Chondrocyte (in vitro differentiated cells): ENCODE measurements at regions not wholly inside any gene's neighbourhood (a gene's known extent, or its start where the extent isn't known, plus 50 kb on each side); places are given as distances from the start of the nearest gene placed in this dataset.

Source experiments
- DNase-seq: peaks from one replicate; pipeline ENCODE4 v3.0.0; 2021; ENCODE audit warnings: mixed read lengths, low spot score
- H3K27ac Mint-ChIP-seq: one replicate; pipeline ENCODE4 v1.8.0; 2021; ENCODE audit warnings: mild to moderate bottlenecking, moderate library complexity, mixed read lengths; ENCODE audit not compliant: unreplicated experiment
- H3K27me3 Mint-ChIP-seq: 2 replicates; pipeline ENCODE4 v1.8.0; 2021; ENCODE audit warnings: low read depth, mixed read lengths
- H3K36me3 Mint-ChIP-seq: 2 replicates; pipeline ENCODE4 v1.8.0; 2021; ENCODE audit warnings: low read depth, mixed read lengths
- H3K4me1 Mint-ChIP-seq: 2 replicates; pipeline ENCODE4 v1.8.0; 2021; ENCODE audit warnings: low read depth, mild to moderate bottlenecking, mixed read lengths
- H3K4me3 Mint-ChIP-seq: one replicate; pipeline ENCODE4 v1.8.0; 2021; ENCODE audit warnings: mild to moderate bottlenecking, moderate library complexity, mixed read lengths; ENCODE audit not compliant: unreplicated experiment
- H3K9me3 Mint-ChIP-seq: 2 replicates; pipeline ENCODE4 v1.8.0; 2021; ENCODE audit warnings: low read depth, mixed read lengths
- TF ChIP-seq, protein P1 (sequence below): fragments of 200-600 bp; sonication (generic); IDR thresholded peaks from 2 replicates; pipeline ENCODE4 v1.5.0; 2021; ENCODE audit warnings: antibody characterized with exemption, mild to moderate bottlenecking, moderate library complexity

DNA sequence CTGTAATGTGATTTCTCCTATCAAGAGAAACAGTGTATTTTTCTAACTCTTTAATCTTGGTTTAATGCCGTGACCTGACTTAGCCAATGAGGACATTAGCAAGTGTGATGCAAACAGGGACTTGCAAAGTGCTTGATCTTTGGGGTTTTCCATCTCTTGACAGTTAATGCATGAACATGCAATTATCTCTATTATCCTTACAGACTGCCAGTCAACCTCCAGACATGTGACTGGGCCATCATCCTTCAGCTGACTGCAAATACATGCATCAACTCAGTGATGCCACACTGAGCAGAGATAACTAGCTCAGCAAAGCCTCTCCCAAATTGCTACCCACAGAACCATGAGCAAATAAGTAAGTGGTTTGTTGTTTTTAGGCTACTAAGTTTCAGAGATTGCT, 409.6 kb downstream of the GPAM start:
- H3K36me3 Mint-ChIP-seq = no peaks in the 10 kb centered on the region
- no peak overlapping the region for H3K4me3 Mint-ChIP-seq
- no peaks in the 10 kb centered on the region for H3K4me1 Mint-ChIP-seq
- peaks cover 3% of the 10 kb centered on the region for H3K9me3 Mint-ChIP-seq
- DNase-seq = no peak
- H3K27me3 Mint-ChIP-seq = peaks cover 2% of the 10 kb centered on the region
- H3K27ac Mint-ChIP-seq = no peak overlapping the region
- TF ChIP-seq, protein P1, sequence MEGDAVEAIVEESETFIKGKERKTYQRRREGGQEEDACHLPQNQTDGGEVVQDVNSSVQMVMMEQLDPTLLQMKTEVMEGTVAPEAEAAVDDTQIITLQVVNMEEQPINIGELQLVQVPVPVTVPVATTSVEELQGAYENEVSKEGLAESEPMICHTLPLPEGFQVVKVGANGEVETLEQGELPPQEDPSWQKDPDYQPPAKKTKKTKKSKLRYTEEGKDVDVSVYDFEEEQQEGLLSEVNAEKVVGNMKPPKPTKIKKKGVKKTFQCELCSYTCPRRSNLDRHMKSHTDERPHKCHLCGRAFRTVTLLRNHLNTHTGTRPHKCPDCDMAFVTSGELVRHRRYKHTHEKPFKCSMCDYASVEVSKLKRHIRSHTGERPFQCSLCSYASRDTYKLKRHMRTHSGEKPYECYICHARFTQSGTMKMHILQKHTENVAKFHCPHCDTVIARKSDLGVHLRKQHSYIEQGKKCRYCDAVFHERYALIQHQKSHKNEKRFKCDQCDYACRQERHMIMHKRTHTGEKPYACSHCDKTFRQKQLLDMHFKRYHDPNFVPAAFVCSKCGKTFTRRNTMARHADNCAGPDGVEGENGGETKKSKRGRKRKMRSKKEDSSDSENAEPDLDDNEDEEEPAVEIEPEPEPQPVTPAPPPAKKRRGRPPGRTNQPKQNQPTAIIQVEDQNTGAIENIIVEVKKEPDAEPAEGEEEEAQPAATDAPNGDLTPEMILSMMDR = no peak

DNA sequence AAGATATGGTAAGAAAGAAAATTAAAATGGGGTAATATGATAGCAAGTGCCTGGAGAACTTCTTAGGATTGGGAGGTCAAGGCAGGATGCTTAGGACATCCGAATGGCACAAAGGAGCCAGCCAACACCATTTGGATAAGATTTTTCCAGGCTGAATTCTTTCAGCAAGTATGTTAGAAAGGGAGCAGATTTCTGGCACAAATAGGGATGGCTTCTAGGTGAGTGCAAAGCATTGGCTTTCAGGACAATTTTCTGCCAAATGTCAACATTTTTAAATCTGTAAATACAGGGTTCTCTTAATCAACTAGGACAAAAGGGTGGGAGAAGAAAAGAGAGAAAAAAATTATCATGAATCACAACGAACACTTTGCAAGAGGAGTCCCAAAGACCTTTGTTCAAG, 409.1 kb downstream of the GPAM start:
- no peaks in the 10 kb centered on the region for H3K36me3 Mint-ChIP-seq
- peaks cover 3% of the 10 kb centered on the region for H3K9me3 Mint-ChIP-seq
- no peak overlapping the region for H3K4me3 Mint-ChIP-seq
- TF ChIP-seq, protein P1 = no peak
- no peak for DNase-seq
- H3K27ac Mint-ChIP-seq = no peak overlapping the region
- no peaks in the 10 kb centered on the region for H3K4me1 Mint-ChIP-seq
- H3K27me3 Mint-ChIP-seq = peaks cover 2% of the 10 kb centered on the region

DNA sequence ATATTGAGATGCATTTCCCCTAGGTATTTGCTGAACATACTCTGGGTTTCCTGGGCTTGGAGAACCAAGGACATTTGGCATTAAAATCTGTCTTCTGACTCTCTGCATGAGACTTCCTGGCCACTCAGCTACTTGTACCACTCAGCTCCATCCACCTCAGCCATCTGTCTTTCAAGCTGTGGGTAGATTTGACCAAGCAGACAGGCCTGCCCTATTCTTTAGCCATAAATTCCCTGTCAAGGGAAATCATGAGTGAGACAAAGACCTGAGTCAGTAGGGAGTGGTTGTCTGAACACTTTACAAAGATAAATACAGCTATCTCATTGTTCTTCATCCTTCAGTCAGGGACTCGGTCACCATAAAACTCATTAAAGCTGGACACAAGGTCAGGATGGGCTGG, 399.1 kb downstream of the GPAM start:
- Mint-ChIP-seq H3K27ac (no peak overlapping the region), H3K27me3 (no peaks in the 10 kb centered on the region), H3K4me1 (no peaks in the 10 kb centered on the region), H3K9me3 (no peaks in the 10 kb centered on the region), H3K4me3 (no peak overlapping the region), H3K36me3 (no peaks in the 10 kb centered on the region)
- DNase-seq = no peak
- TF ChIP-seq, protein P1 = no peak

DNA sequence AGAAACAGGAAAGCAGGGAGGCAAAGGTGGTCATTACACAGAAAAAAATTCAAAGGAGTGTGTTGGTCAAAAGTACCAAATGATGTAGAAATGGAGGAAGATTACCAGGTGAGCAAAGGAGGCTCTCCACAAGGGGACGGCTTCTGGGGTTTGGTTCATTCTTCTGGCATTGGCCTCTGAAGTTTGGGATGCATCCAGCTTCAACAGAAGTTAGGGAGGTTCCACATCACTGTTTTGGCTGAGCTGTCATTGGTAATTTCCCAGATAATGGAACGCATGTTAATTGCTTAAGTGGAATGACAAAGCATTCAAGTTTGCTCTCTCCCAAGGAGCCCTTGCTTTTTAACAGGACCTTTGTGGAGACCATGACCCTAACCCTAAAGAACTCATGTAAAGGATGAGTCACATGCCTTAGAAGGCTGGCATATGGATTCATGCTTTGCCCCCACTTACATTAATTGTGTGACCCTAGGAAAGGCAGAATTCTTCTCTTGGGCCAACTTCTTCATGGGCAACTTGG, 398.6 kb downstream of the GPAM start:
- H3K4me1 Mint-ChIP-seq = no peaks in the 10 kb centered on the region
- DNase-seq = no peak
- peaks cover 1% of the 10 kb centered on the region for H3K9me3 Mint-ChIP-seq
- H3K36me3 Mint-ChIP-seq = no peaks in the 10 kb centered on the region
- H3K4me3 Mint-ChIP-seq = no peak overlapping the region
- H3K27ac Mint-ChIP-seq = no peak overlapping the region
- TF ChIP-seq, protein P1 = no peak
- H3K27me3 Mint-ChIP-seq = no peaks in the 10 kb centered on the region

DNA sequence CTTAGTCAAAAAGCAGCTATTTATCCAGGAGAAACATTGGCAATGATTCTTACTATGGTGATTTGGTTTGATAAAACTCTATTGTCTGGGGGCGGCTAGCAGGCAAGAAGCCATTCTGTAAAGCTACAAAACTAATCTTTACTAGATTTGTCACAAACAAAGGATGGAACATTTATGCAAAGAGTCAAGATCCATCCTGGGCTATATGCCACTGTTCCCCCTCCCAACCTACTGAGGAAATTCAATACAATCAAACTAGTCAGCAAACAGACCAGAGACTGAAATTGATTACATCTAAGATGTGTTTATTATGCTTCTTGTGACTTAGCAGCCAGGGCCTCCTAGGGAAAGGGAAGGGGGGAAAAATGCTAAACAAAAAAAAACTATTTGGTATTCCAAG, 397.6 kb downstream of the GPAM start:
- no peak overlapping the region for H3K4me3 Mint-ChIP-seq
- no peaks in the 10 kb centered on the region for H3K36me3 Mint-ChIP-seq
- H3K9me3 Mint-ChIP-seq = peaks cover 8% of the 10 kb centered on the region
- H3K4me1 Mint-ChIP-seq = no peaks in the 10 kb centered on the region
- H3K27ac Mint-ChIP-seq = no peak overlapping the region
- DNase-seq = no peak
- TF ChIP-seq, protein P1 = no peak
- no peaks in the 10 kb centered on the region for H3K27me3 Mint-ChIP-seq
